ENCODE measurements at regions not wholly inside any gene's neighbourhood (a gene's known extent, or its start where the extent isn't known, plus 50 kb on each side); places are given as distances from the start of the nearest gene placed in this dataset.

- TF ChIP-seq CTCF (conservative IDR thresholded peaks at IDR 0.05; ENCODE audit: low read length) (no peak), EZH2phosphoT487 (IDR thresholded peaks at IDR 0.05; ENCODE audit: borderline replicate concordance) (no peak)
These were observed 677.7 kb downstream of the BRD1 start for GRCh38 chr22:49149721-49150608.
